NCI-H2227 treated with DMSO at 0.1 percent for 48 hours (cell line): ENCODE measurements at regions not wholly inside any gene's neighbourhood (a gene's known extent, or its start where the extent isn't known, plus 50 kb on each side); places are given as distances from the start of the nearest gene placed in this dataset.

Source experiments
- DNase-seq: peaks from one replicate; lab custom pipeline; 2025; lab: John Stamatoyannopoulos, UW

GRCh38 chr2:213202011-213202410, 50.6 kb upstream of the IKZF2 start:
- no peak for DNase-seq

GRCh38 chr2:213205944-213206343, 54.5 kb upstream of the IKZF2 start:
- no peak for DNase-seq

GRCh38 chr2:213213186-213213585, 61.8 kb upstream of the IKZF2 start:
- DNase-seq: no peak

GRCh38 chr2:213214209-213214608, 62.8 kb upstream of the IKZF2 start:
- DNase-seq: no peak

GRCh38 chr2:213216461-213216860, 65.0 kb upstream of the IKZF2 start:
- no peak for DNase-seq

GRCh38 chr2:213219816-213220215, 64.4 kb upstream of the SPAG16 start:
- no peak for DNase-seq

- no peak for DNase-seq
Measured at GRCh38 chr2:213220967-213221603, 63.2 kb upstream of the SPAG16 start.

GRCh38 chr2:213221957-213222356, 62.3 kb upstream of the SPAG16 start:
- DNase-seq: no peak

- DNase-seq: no peak
Measured at GRCh38 chr2:213224366-213224765, 59.9 kb upstream of the SPAG16 start.

- DNase-seq: no peak
Measured at GRCh38 chr2:213225866-213226265, 58.4 kb upstream of the SPAG16 start.

- DNase-seq: no peak
Measured at GRCh38 chr2:213227458-213227857, 56.8 kb upstream of the SPAG16 start.

GRCh38 chr2:213228638-213229037, 55.6 kb upstream of the SPAG16 start:
- no peak for DNase-seq

GRCh38 chr2:213229814-213230213, 54.5 kb upstream of the SPAG16 start:
- DNase-seq: no peak

GRCh38 chr2:213231966-213232365, 52.3 kb upstream of the SPAG16 start:
- no peak for DNase-seq

GRCh38 chr2:213232649-213233437, 51.4 kb upstream of the SPAG16 start:
- peak; percentile 69 for DNase-seq

- DNase-seq: no peak
Measured at GRCh38 chr2:213233438-213234330, 50.6 kb upstream of the SPAG16 start.
